ENCODE measurements at regions not wholly inside any gene's neighbourhood (a gene's known extent, or its start where the extent isn't known, plus 50 kb on each side); places are given as distances from the start of the nearest gene placed in this dataset.

GRCh38 chr18:60010984-60011383 lies 111.2 kb downstream of the PMAIP1 start:
- TF ChIP-seq CTCF (conservative IDR thresholded peaks at IDR 0.05; ENCODE audit: low read depth, low read length) = no peak
- TF ChIP-seq EZH2 (IDR thresholded peaks at IDR 0.05; ENCODE audit: borderline replicate concordance, low read depth, low read length, poor library complexity, severe bottlenecking) = no peak

Measured in A673 (cell line).